ENCODE measurements at regions not wholly inside any gene's neighbourhood (a gene's known extent, or its start where the extent isn't known, plus 50 kb on each side); places are given as distances from the start of the nearest gene placed in this dataset.
A peak's percentile ranks its signal among the peaks of the same experiment; 100 is the strongest.
"Not testable (repeated sequence)": the region's sequence is repeated elsewhere in the genome, so short reads cannot be mapped to it uniquely, and the experiment has no call there.

GRCh38 chr5:122668552-122668951, 106.3 kb upstream of the SNX2 start:
- DNase-seq (ENCODE audit: low read depth), result no peak

GRCh38 chr5:122669709-122670108, 105.2 kb upstream of the SNX2 start:
- DNase-seq (ENCODE audit: low read depth), result not testable (repeated sequence)

GRCh38 chr5:122673343-122673742, 101.5 kb upstream of the SNX2 start:
- no peak for DNase-seq (ENCODE audit: low read depth)

DNA sequence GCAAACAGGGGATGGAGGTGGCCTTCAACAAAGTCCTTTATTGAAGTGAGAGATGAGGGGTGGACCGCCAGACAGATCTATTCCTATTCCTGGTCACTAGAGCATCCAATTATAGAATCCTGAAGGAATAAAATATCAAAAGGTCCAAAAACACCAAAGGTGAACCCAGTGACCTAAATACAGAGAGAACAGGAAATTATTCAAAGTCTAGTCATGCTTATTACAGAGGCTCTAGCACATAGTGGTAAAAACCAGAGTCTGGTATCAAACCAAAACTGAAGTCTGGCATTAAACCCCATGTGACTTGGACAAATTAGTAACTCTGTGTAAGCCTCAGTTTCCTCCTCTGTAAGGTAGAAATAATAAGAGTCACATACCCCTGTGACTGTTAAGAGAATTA, 100.5 kb upstream of the SNX2 start:
- DNase-seq (ENCODE audit: low read depth), result peak; percentile 21

DNA sequence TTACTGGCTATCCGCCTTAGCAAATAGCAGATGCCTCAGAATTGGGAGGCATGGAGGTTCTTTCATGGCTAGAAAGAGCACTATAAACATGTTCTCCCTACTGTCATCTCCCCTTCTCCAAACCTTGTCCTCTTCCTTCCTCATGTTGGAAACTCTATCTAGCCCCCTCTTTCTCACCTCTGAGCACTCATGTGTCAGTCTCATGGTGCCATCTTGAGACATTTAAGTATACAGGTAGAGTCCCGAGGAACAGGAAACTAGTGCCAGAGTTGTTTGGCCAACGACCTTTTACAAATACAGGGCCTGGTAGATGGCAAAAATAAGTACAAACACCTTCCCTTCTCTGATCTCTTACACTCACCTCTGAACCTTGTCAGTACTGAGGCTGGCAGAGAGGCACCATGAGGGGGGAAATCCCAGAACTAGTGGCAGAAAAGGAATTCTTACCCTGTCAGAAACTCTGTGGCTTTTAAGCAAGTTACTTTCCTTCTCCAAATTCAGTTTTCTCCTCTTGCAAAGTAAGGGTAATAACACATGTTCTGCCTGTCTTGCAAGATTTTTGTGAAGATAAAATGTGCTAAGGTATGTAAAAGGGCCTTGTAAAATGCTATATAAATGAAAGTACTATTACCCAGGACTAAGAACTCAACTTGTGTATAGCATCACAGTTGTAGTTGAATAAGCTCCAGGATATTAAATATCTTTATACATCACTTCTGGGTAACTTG, 94.1 kb upstream of the SNX2 start:
- no peak for DNase-seq (ENCODE audit: low read depth)

DNA sequence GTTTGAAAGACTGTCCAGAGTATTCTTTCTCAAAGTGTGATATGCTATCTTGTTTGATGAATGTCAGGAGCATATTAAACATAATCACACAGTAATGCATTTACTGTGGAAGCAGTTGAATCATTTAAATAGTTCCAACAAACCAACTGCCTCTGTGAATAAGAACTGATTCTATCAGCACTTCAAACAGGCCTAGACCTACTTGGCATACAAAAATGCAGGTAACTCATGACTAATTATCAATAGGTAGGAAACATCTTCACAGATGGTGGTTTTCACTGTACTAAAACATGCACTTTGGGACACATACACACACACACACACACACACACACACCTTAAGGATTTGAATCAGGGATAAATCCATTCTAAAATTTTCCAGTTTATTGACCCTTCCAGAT, 91.2 kb upstream of the SNX2 start:
- no peak for DNase-seq (ENCODE audit: low read depth)

GRCh38 chr5:122690266-122690665, 84.6 kb upstream of the SNX2 start:
- no peak for DNase-seq (ENCODE audit: low read depth)

DNA sequence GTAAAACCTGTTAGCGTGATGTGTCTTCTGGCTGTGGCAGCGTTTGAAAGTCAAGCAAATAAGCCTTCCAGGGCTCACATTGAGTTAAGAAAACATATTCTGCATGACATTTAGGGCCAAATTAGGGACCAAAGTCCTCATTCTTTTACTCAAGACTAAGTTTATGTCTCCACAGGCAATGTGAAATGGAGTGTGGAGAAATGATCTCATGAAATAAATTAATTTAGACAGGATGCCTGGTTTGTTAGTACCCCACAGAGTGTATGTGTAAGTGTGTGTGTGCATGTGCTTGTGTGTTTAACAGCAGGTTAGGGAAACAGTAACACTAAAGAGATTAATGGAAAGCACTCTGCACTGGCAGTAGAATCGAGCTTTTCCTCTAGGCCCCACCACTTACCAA, 82.9 kb upstream of the SNX2 start:
- no peak for DNase-seq (ENCODE audit: low read depth)

GRCh38 chr5:122693963-122694362, 80.9 kb upstream of the SNX2 start:
- DNase-seq (ENCODE audit: low read depth), result no peak

- no peak for DNase-seq (ENCODE audit: low read depth)
These were observed 80.0 kb upstream of the SNX2 start for GRCh38 chr5:122694884-122695283.

- not testable (repeated sequence) for DNase-seq (ENCODE audit: low read depth)
These were observed 78.1 kb upstream of the SNX2 start for GRCh38 chr5:122696735-122697134.

GRCh38 chr5:122697191-122697590, 77.7 kb upstream of the SNX2 start:
- DNase-seq (ENCODE audit: low read depth), result peak; percentile 10

GRCh38 chr5:122699201-122699600, 75.7 kb upstream of the SNX2 start:
- no peak for DNase-seq (ENCODE audit: low read depth)

DNA sequence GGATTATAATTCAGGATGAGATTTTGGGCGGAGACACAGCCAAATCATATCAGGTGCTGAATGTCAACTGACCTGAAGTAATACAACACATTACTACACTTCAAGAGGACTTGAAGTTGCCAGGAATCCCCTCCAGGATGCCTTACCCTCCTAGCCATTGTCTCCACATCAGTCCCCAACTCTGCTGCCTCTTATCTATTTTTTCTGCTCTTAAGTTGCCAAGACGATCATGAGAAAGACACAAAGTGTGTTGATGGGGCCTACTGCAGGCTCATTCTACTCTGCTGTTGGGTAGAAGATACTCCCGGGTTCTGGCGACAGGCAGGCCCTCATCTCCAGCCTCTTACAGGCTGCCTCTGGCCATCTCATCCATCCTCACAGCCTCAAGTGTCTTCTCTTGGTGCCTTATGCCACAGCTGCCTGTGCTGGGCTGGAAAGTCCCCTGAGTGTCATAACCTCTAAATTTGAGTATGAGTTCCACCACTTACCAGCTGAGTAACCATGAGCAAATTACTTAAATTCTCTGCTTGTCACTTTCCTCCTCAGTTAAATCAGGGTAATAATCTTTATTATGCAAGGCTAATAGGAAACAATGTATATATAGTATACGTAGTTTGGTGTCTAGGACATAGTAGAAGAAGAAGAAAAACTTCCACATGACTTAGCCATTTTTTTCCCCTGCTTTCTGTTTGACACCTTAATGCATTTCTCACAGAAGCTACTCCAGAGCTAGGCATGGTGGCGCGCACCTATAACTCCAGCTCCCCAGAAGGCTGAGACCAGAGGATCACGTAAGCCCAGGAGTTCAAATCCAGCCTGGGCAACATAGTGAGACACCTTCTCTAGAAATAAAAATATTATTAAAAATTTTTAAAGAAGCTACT, 73.0 kb upstream of the SNX2 start:
- DNase-seq (ENCODE audit: low read depth), result no peak

- DNase-seq (ENCODE audit: low read depth), result no peak
These were observed 72.4 kb upstream of the SNX2 start for GRCh38 chr5:122702524-122702875.

GRCh38 chr5:122703203-122703602, 71.7 kb upstream of the SNX2 start:
- no peak for DNase-seq (ENCODE audit: low read depth)

DNA sequence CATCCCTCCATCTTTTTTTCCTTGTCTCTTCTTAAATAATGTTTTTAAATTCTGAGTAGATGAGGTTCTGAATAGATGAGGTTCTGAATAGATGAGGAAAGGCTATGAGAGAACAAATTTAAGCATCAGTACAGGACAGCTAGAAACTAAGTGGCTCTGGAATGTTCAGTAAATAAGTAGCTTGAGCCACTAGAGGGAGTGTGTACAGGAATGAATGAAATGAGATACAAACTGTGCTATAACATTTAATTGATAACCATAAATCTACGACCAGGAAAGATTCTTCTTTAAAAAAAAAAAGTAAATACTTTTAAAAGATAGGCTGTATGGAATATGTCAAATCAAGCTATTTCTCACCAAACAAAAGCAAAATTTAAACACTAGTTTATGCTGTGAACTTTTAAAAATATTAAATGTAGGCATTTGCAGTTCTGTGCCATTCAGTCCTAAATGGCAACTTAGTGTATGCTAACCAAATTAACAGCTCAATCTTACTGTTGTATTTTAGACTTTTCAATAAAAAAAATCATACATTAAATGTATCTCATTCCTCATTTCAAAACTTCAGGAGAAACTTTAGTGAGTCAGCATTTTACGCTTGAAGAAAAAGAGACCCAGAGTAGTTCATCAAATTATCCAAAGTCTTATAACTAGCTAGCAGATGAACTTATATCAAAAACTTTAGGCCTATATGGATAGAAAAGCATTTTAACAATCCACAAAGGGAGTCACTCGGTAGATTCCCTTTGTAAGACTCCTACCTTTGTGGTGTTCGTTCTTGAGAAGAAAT, 70.4 kb upstream of the SNX2 start:
- DNase-seq (ENCODE audit: low read depth), result peak; percentile 37

GRCh38 chr5:122705851-122706250, 69.0 kb upstream of the SNX2 start:
- DNase-seq (ENCODE audit: low read depth), result no peak

GRCh38 chr5:122707796-122708195, 67.1 kb upstream of the SNX2 start:
- DNase-seq (ENCODE audit: low read depth), result peak; percentile 45

DNA sequence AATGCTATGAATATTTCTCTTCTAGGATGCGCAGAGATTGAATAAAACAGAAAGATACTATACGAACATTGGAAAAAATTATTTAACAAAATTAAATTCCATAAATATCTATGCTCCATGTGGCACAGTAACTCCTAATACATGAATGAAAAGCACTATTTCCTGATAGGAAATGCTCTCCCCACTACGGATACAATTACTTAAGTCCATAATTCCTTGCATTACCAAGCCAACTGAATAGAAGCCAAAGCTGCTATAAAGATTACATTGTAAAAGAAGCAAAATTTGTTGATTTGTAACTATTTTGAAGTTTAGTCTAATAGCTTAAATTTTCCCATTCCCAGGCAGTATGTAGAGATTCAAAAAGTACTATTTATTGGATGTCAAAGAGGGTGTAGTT, 61.8 kb upstream of the SNX2 start:
- no peak for DNase-seq (ENCODE audit: low read depth)

DNA sequence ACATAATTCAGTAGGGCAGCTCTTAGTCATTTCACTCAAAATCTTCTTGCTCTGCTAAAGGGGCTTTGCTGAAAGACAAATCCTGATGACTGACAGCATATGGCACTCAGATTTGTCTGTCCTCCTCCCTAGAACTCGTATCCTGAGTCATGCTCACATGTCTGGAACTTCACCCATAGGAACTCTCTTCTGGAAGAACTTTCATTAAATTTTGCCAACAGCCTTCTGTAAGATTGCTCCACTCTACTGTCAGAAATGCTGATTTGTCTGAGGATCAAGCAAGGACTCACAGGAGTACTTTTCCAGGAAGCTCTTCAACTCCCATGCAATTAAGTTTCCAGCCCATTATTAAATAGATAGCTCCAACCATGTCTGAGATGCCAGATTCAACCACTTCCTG, 59.8 kb upstream of the SNX2 start:
- DNase-seq (ENCODE audit: low read depth), result peak; percentile 50

DNA sequence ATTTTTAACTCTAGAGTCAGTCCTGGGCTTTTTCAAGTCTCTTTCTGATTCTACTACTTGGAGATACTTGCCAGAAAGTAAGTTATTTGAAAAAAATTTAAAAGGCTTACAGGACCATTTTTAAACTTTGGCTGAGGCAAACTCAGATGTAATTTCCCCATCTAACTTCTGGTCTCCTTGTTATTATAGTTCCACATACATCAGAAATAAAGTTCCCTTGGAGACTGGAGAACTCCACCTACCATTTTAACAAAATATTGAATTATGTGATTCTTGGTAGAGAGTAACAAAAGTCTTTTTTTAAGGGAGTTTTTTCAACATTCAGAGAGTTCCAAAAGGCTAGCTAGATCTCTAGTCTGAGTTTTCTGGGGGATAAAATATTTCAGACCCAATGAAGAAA, 56.3 kb upstream of the SNX2 start:
- no peak for DNase-seq (ENCODE audit: low read depth)

All from HT1080 (cell line).